Type B pancreatic cell (in vitro differentiated cells): ENCODE measurements at regions not wholly inside any gene's neighbourhood (a gene's known extent, or its start where the extent isn't known, plus 50 kb on each side); places are given as distances from the start of the nearest gene placed in this dataset.

ENCODE experiments used
- DNase-seq: peaks from one replicate; pipeline ENCODE4 v3.0.0; 2021; ENCODE audit warnings: mixed read lengths; ENCODE audit not compliant: unreplicated experiment; ENCODE audit errors: extremely low spot score
- H3K27ac Mint-ChIP-seq: 2 replicates; pipeline ENCODE4 v1.8.0; 2021; ENCODE audit warnings: mild to moderate bottlenecking, mixed read lengths
- H3K27me3 Mint-ChIP-seq: 2 replicates; pipeline ENCODE4 v1.8.0; 2021; ENCODE audit warnings: mixed read lengths
- H3K36me3 Mint-ChIP-seq: 2 replicates; pipeline ENCODE4 v1.8.0; 2021; ENCODE audit warnings: mixed read lengths
- H3K4me1 Mint-ChIP-seq: one replicate; pipeline ENCODE4 v1.8.0; 2021; ENCODE audit warnings: mixed read lengths; ENCODE audit not compliant: unreplicated experiment
- H3K4me3 Mint-ChIP-seq: 2 replicates; pipeline ENCODE4 v1.8.0; 2021; ENCODE audit warnings: mild to moderate bottlenecking, mixed read lengths
- H3K9me3 Mint-ChIP-seq: 2 replicates; pipeline ENCODE4 v1.8.0; 2021; ENCODE audit warnings: mixed read lengths
- TF ChIP-seq, protein P1 (sequence below): fragments of 200-600 bp; sonication (generic); conservative IDR thresholded peaks from 2 replicates; pipeline ENCODE4 v1.5.0; 2021; ENCODE audit warnings: antibody characterized with exemption, mild to moderate bottlenecking

GRCh38 chr12:116636608-116637519 is 77.7 kb downstream of the MAP1LC3B2 start:
- H3K36me3 Mint-ChIP-seq = no peaks in the 10 kb centered on the region
- peaks cover 6% of the 10 kb centered on the region for H3K27me3 Mint-ChIP-seq
- TF ChIP-seq, protein P1, sequence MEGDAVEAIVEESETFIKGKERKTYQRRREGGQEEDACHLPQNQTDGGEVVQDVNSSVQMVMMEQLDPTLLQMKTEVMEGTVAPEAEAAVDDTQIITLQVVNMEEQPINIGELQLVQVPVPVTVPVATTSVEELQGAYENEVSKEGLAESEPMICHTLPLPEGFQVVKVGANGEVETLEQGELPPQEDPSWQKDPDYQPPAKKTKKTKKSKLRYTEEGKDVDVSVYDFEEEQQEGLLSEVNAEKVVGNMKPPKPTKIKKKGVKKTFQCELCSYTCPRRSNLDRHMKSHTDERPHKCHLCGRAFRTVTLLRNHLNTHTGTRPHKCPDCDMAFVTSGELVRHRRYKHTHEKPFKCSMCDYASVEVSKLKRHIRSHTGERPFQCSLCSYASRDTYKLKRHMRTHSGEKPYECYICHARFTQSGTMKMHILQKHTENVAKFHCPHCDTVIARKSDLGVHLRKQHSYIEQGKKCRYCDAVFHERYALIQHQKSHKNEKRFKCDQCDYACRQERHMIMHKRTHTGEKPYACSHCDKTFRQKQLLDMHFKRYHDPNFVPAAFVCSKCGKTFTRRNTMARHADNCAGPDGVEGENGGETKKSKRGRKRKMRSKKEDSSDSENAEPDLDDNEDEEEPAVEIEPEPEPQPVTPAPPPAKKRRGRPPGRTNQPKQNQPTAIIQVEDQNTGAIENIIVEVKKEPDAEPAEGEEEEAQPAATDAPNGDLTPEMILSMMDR = no peak
- no peaks in the 10 kb centered on the region for H3K9me3 Mint-ChIP-seq
- H3K27ac Mint-ChIP-seq = no peak overlapping the region
- DNase-seq = no peak
- peaks cover 13% of the 10 kb centered on the region for H3K4me1 Mint-ChIP-seq
- H3K4me3 Mint-ChIP-seq = no peak overlapping the region

DNA sequence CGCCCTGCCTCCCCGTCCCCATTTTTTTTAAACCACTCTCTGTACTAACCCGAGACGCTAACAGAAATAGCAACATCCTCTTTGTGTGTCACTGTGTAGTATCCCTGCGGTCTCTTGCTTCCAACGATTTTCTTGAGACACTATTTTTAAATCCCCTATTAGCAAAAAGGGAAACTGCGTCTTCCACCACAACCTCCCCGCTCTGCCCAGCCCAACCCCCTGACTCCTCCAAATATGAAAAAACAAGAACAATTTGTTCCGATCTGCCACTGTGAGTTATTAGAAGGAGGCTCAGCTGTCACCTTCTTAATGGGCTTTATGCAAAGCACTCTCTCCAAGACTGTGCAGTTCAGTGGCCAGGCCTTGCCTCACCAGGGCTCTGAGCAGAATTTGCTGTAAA is 76.3 kb downstream of the MAP1LC3B2 start:
- TF ChIP-seq, protein P1 = no peak
- Mint-ChIP-seq H3K9me3 (no peaks in the 10 kb centered on the region), H3K27me3 (peaks cover 8% of the 10 kb centered on the region), H3K4me1 (peaks cover 18% of the 10 kb centered on the region), H3K36me3 (no peaks in the 10 kb centered on the region), H3K4me3 (no peak overlapping the region), H3K27ac (no peak overlapping the region)
- DNase-seq = no peak

DNA sequence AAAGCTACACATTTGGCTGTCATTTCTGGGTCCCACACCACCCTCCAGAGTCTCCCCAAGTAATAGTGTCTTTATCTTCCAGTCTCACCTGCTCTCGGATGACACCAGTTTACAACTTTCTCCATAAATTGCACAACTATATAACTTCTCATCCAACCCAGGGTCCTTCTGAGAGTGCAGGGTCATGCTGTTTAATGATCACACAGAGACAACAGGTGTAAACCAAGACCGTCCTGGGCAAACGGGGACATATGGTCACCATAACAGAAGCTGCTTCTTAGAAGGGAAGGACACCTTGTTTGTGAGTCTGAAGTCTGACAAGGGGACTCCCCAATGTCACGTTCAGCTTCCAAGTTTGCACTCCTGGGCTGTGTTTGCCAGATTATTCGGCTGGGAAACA is 74.3 kb downstream of the MAP1LC3B2 start:
- H3K36me3 Mint-ChIP-seq = no peaks in the 10 kb centered on the region
- H3K27ac Mint-ChIP-seq = no peak overlapping the region
- H3K27me3 Mint-ChIP-seq = peaks cover 8% of the 10 kb centered on the region
- peaks cover 12% of the 10 kb centered on the region for H3K4me1 Mint-ChIP-seq
- no peak overlapping the region for H3K4me3 Mint-ChIP-seq
- TF ChIP-seq, protein P1 = no peak
- no peaks in the 10 kb centered on the region for H3K9me3 Mint-ChIP-seq
- no peak for DNase-seq

GRCh38 chr12:116631619-116632018 is 72.4 kb downstream of the MAP1LC3B2 start:
- Mint-ChIP-seq H3K36me3 (no peaks in the 10 kb centered on the region), H3K9me3 (no peaks in the 10 kb centered on the region), H3K4me3 (no peak overlapping the region), H3K27me3 (peaks cover 8% of the 10 kb centered on the region), H3K4me1 (peaks cover 12% of the 10 kb centered on the region), H3K27ac (no peak overlapping the region)
- no peak for DNase-seq
- TF ChIP-seq, protein P1 = no peak

- Mint-ChIP-seq H3K9me3 (no peaks in the 10 kb centered on the region), H3K27ac (no peak overlapping the region), H3K4me3 (no peak overlapping the region), H3K36me3 (no peaks in the 10 kb centered on the region), H3K27me3 (peaks cover 8% of the 10 kb centered on the region), H3K4me1 (peaks cover 12% of the 10 kb centered on the region)
- DNase-seq = no peak
- TF ChIP-seq, protein P1 = no peak
Measured at GRCh38 chr12:116630762-116631161, 71.6 kb downstream of the MAP1LC3B2 start.
